ENCODE measurements at regions not wholly inside any gene's neighbourhood (a gene's known extent, or its start where the extent isn't known, plus 50 kb on each side); places are given as distances from the start of the nearest gene placed in this dataset.

DNA sequence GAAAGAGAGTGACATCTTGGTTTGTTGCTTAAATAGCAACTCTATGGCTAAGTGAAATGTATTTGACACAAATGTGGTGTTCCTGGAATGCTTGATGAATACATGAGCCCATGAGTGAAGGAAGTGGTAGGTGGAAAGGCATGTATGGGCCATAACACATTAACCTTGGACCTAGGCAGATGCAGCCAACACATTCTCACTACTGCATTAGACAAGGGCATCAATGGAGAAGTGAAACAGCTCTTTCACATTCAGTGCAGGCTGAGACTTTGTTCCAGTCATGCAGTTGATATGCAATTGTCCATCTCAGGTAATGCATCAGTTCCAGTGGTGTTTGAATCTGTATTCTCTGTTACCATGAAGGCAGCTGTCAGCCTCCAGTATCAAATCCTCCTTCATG, 133.6 kb downstream of the HS3ST3B1 start:
- TF ChIP-seq POLR2AphosphoS5 (IDR thresholded peaks at IDR 0.05) (no peak), POLR2A (IDR thresholded peaks at IDR 0.05) (no peak)

Data from breast epithelium (tissue), 3 donors.